ENCODE measurements at regions not wholly inside any gene's neighbourhood (a gene's known extent, or its start where the extent isn't known, plus 50 kb on each side); places are given as distances from the start of the nearest gene placed in this dataset.

DNA sequence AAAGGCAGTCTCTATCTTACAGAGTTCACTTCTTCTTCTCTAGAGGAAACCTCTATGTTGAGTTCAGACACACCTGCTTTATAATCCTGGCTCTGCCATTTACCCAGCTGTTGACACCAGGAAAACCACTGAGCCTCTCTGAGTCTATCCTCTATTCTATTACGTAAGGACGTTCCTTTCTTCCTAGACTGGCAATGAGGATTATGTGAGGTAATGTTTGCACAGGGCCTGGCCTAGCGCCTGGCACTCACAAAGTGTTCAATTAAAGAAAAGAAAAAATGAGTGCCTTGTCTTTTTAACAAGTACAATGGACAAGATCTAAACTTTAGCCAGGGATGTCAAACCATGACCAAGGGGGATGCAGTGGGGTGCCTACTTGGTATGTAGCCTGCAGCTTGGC is 641.9 kb upstream of the TBX3 start:
- Histone ChIP-seq H3F3A (ENCODE audit: low read depth) (no peaks in the 10 kb centered on the region), H4K20me1 (ENCODE audit: insufficient read depth, low read length, poor library complexity, severe bottlenecking) (no peaks in the 10 kb centered on the region), H3K79me2 (ENCODE audit: insufficient read depth, low read length) (no peaks in the 10 kb centered on the region), H2AFZ (ENCODE audit: low read length) (no peak overlapping the region), H3K4me1 (ENCODE audit: insufficient read depth, low read length, poor library complexity, severe bottlenecking) (no peaks in the 10 kb centered on the region), H3K4me2 (ENCODE audit: low read depth, low read length, poor library complexity, severe bottlenecking) (no peak overlapping the region), H3K9ac (ENCODE audit: low read depth, low read length, poor library complexity, severe bottlenecking) (no peak overlapping the region), H3K9me3 (ENCODE audit: insufficient read depth, low read depth, low read length) (no peaks in the 10 kb centered on the region), H3K4me3 (ENCODE audit: low read length, poor library complexity, severe bottlenecking) (no peak overlapping the region), H3K9me2 (replicated peaks; ENCODE audit: low read depth, low read length) (no peaks in the 10 kb centered on the region), H3K27me3 (ENCODE audit: insufficient read depth, low read length, poor library complexity, severe bottlenecking) (no peaks in the 10 kb centered on the region), H3K36me3 (ENCODE audit: insufficient read depth, low read length) (no peaks in the 10 kb centered on the region)
- TF ChIP-seq CTCF (conservative IDR thresholded peaks at IDR 0.05; ENCODE audit: low read length) (no peak), EZH2phosphoT487 (IDR thresholded peaks at IDR 0.05; ENCODE audit: borderline replicate concordance) (no peak)

DNA sequence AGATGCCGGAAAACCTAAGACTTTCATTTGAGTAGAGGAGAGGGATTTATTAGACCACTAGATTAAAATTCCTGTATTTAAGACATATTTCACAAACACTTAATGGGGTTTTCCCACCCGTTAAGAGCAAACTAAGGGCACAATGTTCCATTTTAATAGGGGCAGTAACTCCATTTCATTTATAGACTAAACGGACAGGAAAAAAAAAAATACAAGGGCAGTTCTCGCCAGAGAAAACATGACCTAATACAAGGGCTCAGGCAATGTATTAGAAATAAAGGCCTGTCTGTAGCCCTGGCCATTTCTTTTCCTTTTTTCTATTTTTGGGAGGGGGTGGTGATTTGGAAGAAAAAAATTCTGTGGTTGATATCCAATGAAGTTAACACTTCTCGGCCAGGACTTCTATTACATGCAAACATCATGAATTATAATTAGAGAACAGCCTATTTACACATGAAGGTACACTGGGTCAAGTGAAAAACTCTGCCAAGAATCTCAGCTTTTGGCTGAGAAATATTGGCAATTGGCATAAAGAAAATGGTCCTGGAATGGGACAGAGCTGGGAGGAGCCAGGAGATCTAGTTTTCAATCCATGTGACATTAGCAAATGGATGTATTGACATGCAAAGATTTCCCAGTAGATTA is 641.1 kb upstream of the TBX3 start:
- Histone ChIP-seq H3K9me2 (replicated peaks; ENCODE audit: low read depth, low read length) (no peaks in the 10 kb centered on the region), H3K4me1 (ENCODE audit: insufficient read depth, low read length, poor library complexity, severe bottlenecking) (no peaks in the 10 kb centered on the region), H2AFZ (ENCODE audit: low read length) (no peak overlapping the region), H3K9ac (ENCODE audit: low read depth, low read length, poor library complexity, severe bottlenecking) (no peak overlapping the region), H3K4me2 (ENCODE audit: low read depth, low read length, poor library complexity, severe bottlenecking) (no peak overlapping the region), H4K20me1 (ENCODE audit: insufficient read depth, low read length, poor library complexity, severe bottlenecking) (no peaks in the 10 kb centered on the region), H3K9me3 (ENCODE audit: insufficient read depth, low read depth, low read length) (no peaks in the 10 kb centered on the region), H3K79me2 (ENCODE audit: insufficient read depth, low read length) (no peaks in the 10 kb centered on the region), H3K27me3 (ENCODE audit: insufficient read depth, low read length, poor library complexity, severe bottlenecking) (no peaks in the 10 kb centered on the region), H3K36me3 (ENCODE audit: insufficient read depth, low read length) (no peaks in the 10 kb centered on the region), H3K4me3 (ENCODE audit: low read length, poor library complexity, severe bottlenecking) (no peak overlapping the region), H3F3A (ENCODE audit: low read depth) (no peaks in the 10 kb centered on the region)
- TF ChIP-seq CTCF (conservative IDR thresholded peaks at IDR 0.05; ENCODE audit: low read length) (no peak), EZH2phosphoT487 (IDR thresholded peaks at IDR 0.05; ENCODE audit: borderline replicate concordance) (no peak)

DNA sequence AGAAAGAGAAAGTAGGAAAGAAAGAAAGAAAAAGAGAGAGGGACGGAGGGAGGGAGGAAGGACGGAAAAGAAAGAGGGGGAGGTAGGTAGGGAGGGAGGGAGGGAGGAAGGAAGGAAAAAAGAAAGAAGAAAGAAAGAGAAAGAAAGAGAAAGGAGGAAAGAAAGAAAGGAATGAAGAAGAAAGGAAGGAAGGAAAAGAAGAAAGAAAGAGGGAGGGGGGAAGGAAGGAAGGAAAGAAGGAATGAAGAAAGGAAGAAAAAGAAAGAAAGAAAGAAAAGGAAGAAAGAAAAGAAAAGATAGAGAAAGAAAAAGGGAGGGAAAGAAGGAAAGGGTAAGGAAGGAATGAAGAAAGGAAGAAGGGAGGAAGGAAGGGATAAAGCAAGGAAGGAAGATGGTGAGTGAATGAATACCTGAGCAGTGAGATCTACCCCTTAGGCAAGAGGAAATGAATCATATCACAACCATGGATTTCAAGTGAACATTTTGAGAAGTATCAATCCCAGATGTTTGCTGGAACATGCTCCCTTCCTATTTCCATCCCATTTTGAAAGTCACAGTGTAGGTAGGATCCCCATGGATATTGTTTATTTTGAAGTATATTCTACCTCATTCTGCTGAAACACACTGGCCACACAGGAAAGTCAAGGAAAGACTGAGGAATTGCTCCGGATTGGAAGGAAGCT is 639.4 kb upstream of the TBX3 start:
- Histone ChIP-seq H3K79me2 (ENCODE audit: insufficient read depth, low read length) (no peaks in the 10 kb centered on the region), H3K4me3 (ENCODE audit: low read length, poor library complexity, severe bottlenecking) (no peak overlapping the region), H3K4me2 (ENCODE audit: low read depth, low read length, poor library complexity, severe bottlenecking) (no peak overlapping the region), H3F3A (ENCODE audit: low read depth) (no peaks in the 10 kb centered on the region), H3K9me2 (replicated peaks; ENCODE audit: low read depth, low read length) (no peaks in the 10 kb centered on the region), H3K9me3 (ENCODE audit: insufficient read depth, low read depth, low read length) (no peaks in the 10 kb centered on the region), H2AFZ (ENCODE audit: low read length) (no peak overlapping the region), H3K9ac (ENCODE audit: low read depth, low read length, poor library complexity, severe bottlenecking) (no peak overlapping the region), H3K4me1 (ENCODE audit: insufficient read depth, low read length, poor library complexity, severe bottlenecking) (no peaks in the 10 kb centered on the region), H3K36me3 (ENCODE audit: insufficient read depth, low read length) (no peaks in the 10 kb centered on the region), H3K27me3 (ENCODE audit: insufficient read depth, low read length, poor library complexity, severe bottlenecking) (no peaks in the 10 kb centered on the region), H4K20me1 (ENCODE audit: insufficient read depth, low read length, poor library complexity, severe bottlenecking) (no peaks in the 10 kb centered on the region)
- no peak for TF ChIP-seq CTCF (conservative IDR thresholded peaks at IDR 0.05; ENCODE audit: low read length)
- TF ChIP-seq EZH2phosphoT487 (IDR thresholded peaks at IDR 0.05; ENCODE audit: borderline replicate concordance): no peak

Measured in Loucy (cell line).